HepG2 (cell line): ENCODE measurements at regions not wholly inside any gene's neighbourhood (a gene's known extent, or its start where the extent isn't known, plus 50 kb on each side); places are given as distances from the start of the nearest gene placed in this dataset.

ENCODE experiments used
- ATAC-seq: fragments of 200-7000 bp; cut with Tn5 transposase; 3 replicates; pipeline ENCODE4 v1.9.1; 2020; ENCODE audit warnings: mild to moderate bottlenecking, moderate library complexity
- BruUV-seq: library from RNA; stranded (reverse); fragments of 400-500 nt; replicated peaks from 2 replicates; lab custom pipeline; 2021; lab: Mats Ljungman, UMichigan
- CTCF ChIA-PET: fragments of 300-600 bp; formaldehyde crosslinking; extraction: SDS; loops from one replicate; lab custom pipeline; 2021; ENCODE audit warnings: low total read pairs, inconsistent platforms, low intra/inter-chr PET ratio; lab: Yijun Ruan, JAX
- POLR2A ChIA-PET: fragments of 350-600 bp; sonication (Branson Sonifier 250); formaldehyde crosslinking; loops from one replicate; lab custom pipeline; 2020; ENCODE audit warnings: antibody characterized with exemption, inconsistent platforms; lab: Yijun Ruan, JAX
- DNase-seq: peaks from one replicate; pipeline ENCODE4 v3.0.0-alpha.2; 2015; ENCODE audit warnings: low spot score
- FAIRE-seq: peaks from 3 replicates; lab custom pipeline; 2011; peaks lifted over from hg19 to GRCh38; lab: Jason Lieb, UNC
- H2AFZ ChIP-seq: one replicate; pipeline ENCODE4 v1.6.1; 2011; ENCODE audit warnings: low read length, inconsistent platforms
- H3K27ac ChIP-seq: fragments of 300-600 bp; 3 replicates; pipeline ENCODE4 v1.8.0; 2011; ENCODE audit warnings: mixed run types, mild to moderate bottlenecking, mixed read lengths, low read length, inconsistent platforms; ENCODE audit not compliant: insufficient read depth; ENCODE audit errors: extremely low read length
- H3K27me3 ChIP-seq, 2 experiments: fragments of 200-600 bp in 1 of 2; 2 replicates in 1 of 2; 3 replicates in 1 of 2; pipeline versions ENCODE4 v1.6.0 to v1.8.0; 2011; ENCODE audit warnings: low read length in 2 of 2, mild to moderate bottlenecking in 2 of 2, moderate library complexity in 2 of 2, inconsistent platforms in 1 of 2; ENCODE audit not compliant: insufficient read depth in 2 of 2, control insufficient read depth in 1 of 2
- H3K36me3 ChIP-seq, 2 experiments: fragments of 200-600 bp in 1 of 2; replicated peaks in 1 of 2; 2 replicates in 1 of 2; 3 replicates in 1 of 2; pipeline versions ENCODE4 v1.5.1 to v1.8.0; 2011; ENCODE audit warnings: low read length in 2 of 2, inconsistent platforms in 1 of 2; ENCODE audit not compliant: insufficient read depth in 2 of 2, control insufficient read depth in 1 of 2
- H3K4me1 ChIP-seq: 2 replicates; pipeline ENCODE4 v1.5.1; 2012; ENCODE audit warnings: low read length, inconsistent platforms; ENCODE audit not compliant: insufficient read depth
- H3K4me2 ChIP-seq: 2 replicates; pipeline ENCODE4 v1.6.0; 2011; ENCODE audit warnings: low read depth, low read length, inconsistent platforms
- H3K4me3 ChIP-seq, 3 experiments: fragments of 200-600 bp in 1 of 3; sonication (generic), shearing (Covaris generic) in 1 of 3; replicated peaks in 1 of 3; 2 replicates each; pipeline ENCODE4 v1.5.1; 2011 to 2016; ENCODE audit warnings: low read length in 3 of 3, inconsistent platforms in 2 of 3, low read depth in 2 of 3, mild to moderate bottlenecking in 2 of 3, control low read depth in 1 of 3, mixed read lengths in 1 of 3; ENCODE audit not compliant: insufficient read depth in 1 of 3
- H3K79me2 ChIP-seq: one replicate; pipeline ENCODE4 v1.6.1; 2011; ENCODE audit warnings: low read length, inconsistent platforms; ENCODE audit not compliant: insufficient read depth
- H3K9ac ChIP-seq: 2 replicates; pipeline ENCODE4 v1.6.0; 2011; ENCODE audit warnings: mild to moderate bottlenecking, low read depth, low read length, inconsistent platforms; ENCODE audit not compliant: insufficient read depth
- H3K9me3 ChIP-seq: 2 replicates; pipeline ENCODE4 v1.5.1; 2012; ENCODE audit warnings: mild to moderate bottlenecking, low read length
- H4K20me1 ChIP-seq: 2 replicates; pipeline ENCODE4 v1.6.0; 2011; ENCODE audit warnings: inconsistent platforms, mild to moderate bottlenecking, low read length, moderate library complexity; ENCODE audit not compliant: insufficient read depth
- GFI1 ChIP-seq: sonication (generic); formaldehyde crosslinking; IDR thresholded peaks from 2 replicates; pipeline ENCODE4 v1.5.0; 2020; ENCODE audit warnings: missing genetic modification reagents, mild to moderate bottlenecking, borderline replicate concordance
- HDAC1 ChIP-seq: sonication (generic); formaldehyde crosslinking; IDR thresholded peaks from 2 replicates; pipeline ENCODE4 v1.5.1; 2020; ENCODE audit warnings: mild to moderate bottlenecking, missing genetic modification reagents
- HNRNPL ChIP-seq: fragments of 200-400 bp; formaldehyde crosslinking; IDR thresholded peaks from 2 replicates; pipeline ENCODE4 v1.6.1; 2017; ENCODE audit warnings: mild to moderate bottlenecking, low read depth, low read length
- PRDM10 ChIP-seq: sonication (generic); formaldehyde crosslinking; IDR thresholded peaks from 2 replicates; pipeline ENCODE4 v1.4.0; 2020; ENCODE audit warnings: low read depth, missing genetic modification reagents
- RARA ChIP-seq: IDR thresholded peaks from 2 replicates; pipeline ENCODE4 v1.6.1; 2016; ENCODE audit warnings: missing genetic modification reagents, missing compliant biosample characterization
- ZNF329 ChIP-seq: sonication (generic); formaldehyde crosslinking; IDR thresholded peaks from 2 replicates; pipeline ENCODE4 v1.9.0; 2021; ENCODE audit warnings: low read depth, mild to moderate bottlenecking, missing genetic modification reagents
- ZNF564 ChIP-seq: sonication (generic); formaldehyde crosslinking; IDR thresholded peaks from 2 replicates; pipeline ENCODE4 v1.8.1; 2023; ENCODE audit warnings: mild to moderate bottlenecking, missing genetic modification reagents
- WGBS: methylation state at CpG from one replicate; pipeline ENCODE4 v1.1.6; 2017; ENCODE audit warnings: low lambda C conversion rate; 5-methylcytosine and 5-hydroxymethylcytosine counted together
- in situ Hi-C: cut with HindIII; loops from 2 replicates; pipeline ENCODE4 v1.10.0; 2017; ENCODE audit warnings: low pct_unique_long_range_greater_than_20kb; ENCODE audit not compliant: extremely low pct_ligation_motif_present
- intact Hi-C: fragments of 100-400 bp; cut with micrococcal nuclease; formaldehyde crosslinking; loops from one replicate; pipeline ENCODE4 v1.10.0; 2022; ENCODE audit not compliant: unreplicated experiment

DNA sequence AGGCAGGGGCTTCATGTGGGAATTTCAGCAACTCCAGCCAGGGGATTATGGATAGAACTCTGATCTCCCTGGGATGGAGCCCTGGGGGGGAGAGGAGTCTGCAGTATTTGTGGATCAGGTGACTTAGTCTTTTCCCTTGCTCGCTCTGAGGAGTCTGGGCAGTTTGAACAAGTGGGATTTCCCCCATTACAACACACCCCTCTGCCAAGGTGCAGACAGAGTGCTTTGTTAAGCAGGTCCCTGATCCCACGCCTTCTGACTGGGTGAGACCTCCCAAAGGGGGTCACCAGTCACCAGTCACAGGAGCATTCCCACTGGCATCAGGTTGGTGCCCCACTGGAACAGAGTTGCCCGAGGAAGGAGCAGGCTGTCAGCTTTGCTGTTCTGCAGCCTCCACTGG, 123.9 kb downstream of the LHFPL1 start:
- FAIRE-seq, result no peak
- Histone ChIP-seq H3K4me2 (no peak overlapping the region), H3K9me3 (no peaks in the 10 kb centered on the region), H3K4me1 (no peaks in the 10 kb centered on the region), H3K79me2 (no peaks in the 10 kb centered on the region), H4K20me1 (no peaks in the 10 kb centered on the region), H3K27ac (no peak overlapping the region), H3K9ac (no peak overlapping the region), H3K27me3 (no peaks in the 10 kb centered on the region), H3K36me3 (no peaks in the 10 kb centered on the region)
- CTCF ChIA-PET, result no interaction called here
- WGBS, result no CpG with 5 or more reads among the region's 3 CpGs
- TF ChIP-seq GFI1, result no peak
- no peak for TF ChIP-seq HNRNPL
- no peak for TF ChIP-seq ZNF329 (CRISPR knock-in tag)
- no peak for TF ChIP-seq PRDM10 (CRISPR knock-in tag)
- no peak for TF ChIP-seq RARA (CRISPR knock-in tag)
- no peak for TF ChIP-seq ZNF564 (CRISPR knock-in tag)
- no peak for TF ChIP-seq HDAC1 (CRISPR knock-in tag)
- TF ChIP-seq, all 625 proteins: peak for 0
- intact Hi-C loops (no loop called here), in situ Hi-C loops (no loop called here)
- POLR2A ChIA-PET, result no interaction called here
- no peak for ATAC-seq
- no TSS peak for BruUV-seq
- no peak for DNase-seq
- no peak overlapping the region for H3K4me3 ChIP-seq
- H2AFZ ChIP-seq, result no peak overlapping the region
